PC-9 (cell line): ENCODE measurements at regions not wholly inside any gene's neighbourhood (a gene's known extent, or its start where the extent isn't known, plus 50 kb on each side); places are given as distances from the start of the nearest gene placed in this dataset.

Source experiments
- CTCF ChIP-seq: fragments of 200-600 bp; sonication (generic); conservative IDR thresholded peaks from 2 replicates; pipeline ENCODE4 v1.6.1; 2017; ENCODE audit warnings: mixed run types, antibody characterized with exemption, mild to moderate bottlenecking, moderate library complexity
- EZH2 ChIP-seq: fragments of 200-600 bp; sonication (generic); IDR thresholded peaks from 2 replicates; pipeline ENCODE4 v1.8.0; 2017; ENCODE audit warnings: antibody characterized with exemption, low read depth

GRCh38 chr10:3693022-3693697 lies 91.8 kb downstream of the KLF6 start:
- no peak for TF ChIP-seq CTCF
- no peak for TF ChIP-seq EZH2
